ENCODE measurements at regions not wholly inside any gene's neighbourhood (a gene's known extent, or its start where the extent isn't known, plus 50 kb on each side); places are given as distances from the start of the nearest gene placed in this dataset.

- Histone ChIP-seq H3K4me3 (ENCODE audit: low read length) (no peak overlapping the region), H3K4me1 (ENCODE audit: insufficient read depth, low read length) (peaks cover 9% of the 10 kb centered on the region; the same call in 1 of the 2 replicates), H3K9me3 (ENCODE audit: insufficient read depth, low read depth, low read length) (no peaks in the 10 kb centered on the region), H3K36me3 (ENCODE audit: insufficient read depth, low read depth, low read length) (no peaks in the 10 kb centered on the region), H3K27ac (ENCODE audit: low read length) (no peak overlapping the region), H3K27me3 (ENCODE audit: insufficient read depth, low read length) (no peaks in the 10 kb centered on the region), H3K9ac (ENCODE audit: low read depth, low read length) (no peak overlapping the region)
Measured at GRCh38 chr10:117927332-117927731, 119.4 kb downstream of the RAB11FIP2 start.

DNA sequence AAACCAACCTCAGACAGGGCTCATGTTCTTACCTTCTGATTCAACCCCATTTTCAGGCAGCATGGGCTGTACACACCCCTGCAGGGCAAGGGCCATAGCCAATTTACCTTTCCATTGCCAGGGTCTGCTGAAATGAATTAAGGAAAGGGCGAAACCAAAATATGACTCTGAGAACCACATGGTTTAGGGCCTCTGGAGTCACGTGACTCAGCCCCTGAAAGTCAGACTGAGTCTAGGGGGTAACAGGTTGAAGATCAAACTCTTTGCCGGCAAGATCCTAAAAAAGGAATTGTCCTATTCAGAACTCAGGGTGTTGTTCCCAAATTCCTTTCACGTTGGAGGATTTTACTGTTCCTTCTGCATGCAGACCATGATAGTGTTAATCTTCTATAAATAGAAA is 118.9 kb downstream of the RAB11FIP2 start:
- H3K27me3 ChIP-seq (ENCODE audit: insufficient read depth, low read length), result no peaks in the 10 kb centered on the region
- no peak overlapping the region for H3K4me3 ChIP-seq (ENCODE audit: low read length)
- H3K36me3 ChIP-seq (ENCODE audit: insufficient read depth, low read depth, low read length), result no peaks in the 10 kb centered on the region
- peaks cover 9% of the 10 kb centered on the region; the same call in 1 of the 2 replicates for H3K4me1 ChIP-seq (ENCODE audit: insufficient read depth, low read length)
- H3K9ac ChIP-seq (ENCODE audit: low read depth, low read length), result no peak overlapping the region
- H3K27ac ChIP-seq (ENCODE audit: low read length), result no peak overlapping the region
- H3K9me3 ChIP-seq (ENCODE audit: insufficient read depth, low read depth, low read length), result no peaks in the 10 kb centered on the region

DNA sequence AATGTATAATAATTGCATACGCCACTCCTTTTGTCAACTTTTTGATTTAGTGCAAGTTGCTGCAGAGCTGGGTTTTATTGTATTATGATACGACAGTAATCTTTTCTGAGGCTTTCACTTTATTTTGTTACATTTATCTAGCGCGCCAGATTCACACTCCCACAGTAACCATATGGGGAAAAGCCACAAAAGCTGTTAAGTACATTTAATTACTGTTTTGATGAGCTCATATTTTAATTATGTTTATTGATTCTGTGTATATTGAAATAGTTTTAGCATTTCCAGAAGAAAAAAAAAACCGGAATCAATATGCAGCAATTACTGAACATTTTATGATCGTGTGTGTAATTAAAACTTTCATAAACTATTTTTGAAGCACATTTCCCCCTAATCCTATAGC is 118.5 kb downstream of the RAB11FIP2 start:
- Histone ChIP-seq H3K9ac (ENCODE audit: low read depth, low read length) (no peak overlapping the region), H3K9me3 (ENCODE audit: insufficient read depth, low read depth, low read length) (no peaks in the 10 kb centered on the region), H3K27ac (ENCODE audit: low read length) (no peak overlapping the region), H3K36me3 (ENCODE audit: insufficient read depth, low read depth, low read length) (no peaks in the 10 kb centered on the region), H3K4me3 (ENCODE audit: low read length) (no peak overlapping the region), H3K27me3 (ENCODE audit: insufficient read depth, low read length) (no peaks in the 10 kb centered on the region), H3K4me1 (ENCODE audit: insufficient read depth, low read length) (peaks cover 9% of the 10 kb centered on the region; the same call in 1 of the 2 replicates)

- Histone ChIP-seq H3K36me3 (ENCODE audit: insufficient read depth, low read depth, low read length) (no peaks in the 10 kb centered on the region), H3K9ac (ENCODE audit: low read depth, low read length) (no peak overlapping the region), H3K4me1 (ENCODE audit: insufficient read depth, low read length) (peaks cover 9% of the 10 kb centered on the region; the same call in 1 of the 2 replicates), H3K9me3 (ENCODE audit: insufficient read depth, low read depth, low read length) (no peaks in the 10 kb centered on the region), H3K27ac (ENCODE audit: low read length) (no peak overlapping the region), H3K4me3 (ENCODE audit: low read length) (peak overlapping the region; percentile 15; the same call in 1 of the 2 replicates), H3K27me3 (ENCODE audit: insufficient read depth, low read length) (no peaks in the 10 kb centered on the region)
Measured at GRCh38 chr10:117928741-117929140, 118.0 kb downstream of the RAB11FIP2 start.

GRCh38 chr10:117929327-117930067 is 117.2 kb downstream of the RAB11FIP2 start:
- H3K4me3 ChIP-seq (ENCODE audit: low read length), result peak overlapping the region; percentile 15; the same call in 1 of the 2 replicates
- H3K27ac ChIP-seq (ENCODE audit: low read length), result no peak overlapping the region
- H3K9ac ChIP-seq (ENCODE audit: low read depth, low read length), result no peak overlapping the region
- H3K36me3 ChIP-seq (ENCODE audit: insufficient read depth, low read depth, low read length), result no peaks in the 10 kb centered on the region
- no peaks in the 10 kb centered on the region for H3K9me3 ChIP-seq (ENCODE audit: insufficient read depth, low read depth, low read length)
- peaks cover 11% of the 10 kb centered on the region; the same call in 1 of the 2 replicates for H3K4me1 ChIP-seq (ENCODE audit: insufficient read depth, low read length)
- H3K27me3 ChIP-seq (ENCODE audit: insufficient read depth, low read length), result no peaks in the 10 kb centered on the region

DNA sequence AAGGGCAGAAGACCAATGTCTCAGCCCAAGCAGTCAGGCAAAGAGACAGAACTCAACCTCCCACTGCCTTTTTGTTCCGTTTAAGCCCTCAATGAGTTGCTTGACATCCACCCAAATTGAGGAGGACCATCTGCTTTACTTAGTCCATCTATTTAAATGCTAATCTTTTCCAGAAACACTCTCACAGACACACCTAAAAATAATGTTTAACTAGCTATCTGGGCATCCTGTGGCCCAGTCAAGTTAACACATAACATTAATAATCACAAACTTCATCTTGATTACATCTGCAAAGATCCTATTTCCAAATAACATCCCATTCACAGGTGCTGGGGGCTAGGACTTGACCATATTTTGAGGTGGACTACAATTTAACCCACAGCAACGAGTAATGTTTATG is 115.7 kb downstream of the RAB11FIP2 start:
- peaks cover 24% of the 10 kb centered on the region; the same call in 1 of the 2 replicates for H3K4me1 ChIP-seq (ENCODE audit: insufficient read depth, low read length)
- no peak overlapping the region for H3K9ac ChIP-seq (ENCODE audit: low read depth, low read length)
- H3K4me3 ChIP-seq (ENCODE audit: low read length), result no peak overlapping the region
- H3K27me3 ChIP-seq (ENCODE audit: insufficient read depth, low read length), result no peaks in the 10 kb centered on the region
- H3K27ac ChIP-seq (ENCODE audit: low read length), result no peak overlapping the region
- no peaks in the 10 kb centered on the region for H3K9me3 ChIP-seq (ENCODE audit: insufficient read depth, low read depth, low read length)
- H3K36me3 ChIP-seq (ENCODE audit: insufficient read depth, low read depth, low read length), result no peaks in the 10 kb centered on the region

GRCh38 chr10:117933036-117933435 is 113.7 kb downstream of the RAB11FIP2 start:
- H3K9ac ChIP-seq (ENCODE audit: low read depth, low read length), result no peak overlapping the region
- H3K36me3 ChIP-seq (ENCODE audit: insufficient read depth, low read depth, low read length), result no peaks in the 10 kb centered on the region

DNA sequence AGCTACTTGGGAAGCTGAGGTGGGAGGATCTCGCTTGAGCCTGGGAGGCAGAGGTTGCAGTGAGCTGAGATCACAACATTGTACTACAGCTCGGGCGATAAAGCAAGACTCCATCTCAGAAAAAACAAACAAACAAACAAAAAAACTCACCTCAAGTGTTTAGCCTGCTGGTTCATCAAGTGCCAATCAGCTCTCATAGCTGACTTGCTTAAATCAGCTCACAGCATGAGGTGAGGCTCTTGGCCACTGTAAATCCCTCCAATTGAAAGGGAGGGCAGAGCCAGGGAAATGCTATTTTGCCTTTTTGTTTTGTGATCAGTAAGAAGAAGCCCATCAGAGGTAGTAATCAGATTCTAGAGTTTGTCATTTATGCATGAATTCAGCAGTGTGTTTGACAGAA is 112.3 kb downstream of the RAB11FIP2 start:
- no peaks in the 10 kb centered on the region for H3K27me3 ChIP-seq (ENCODE audit: insufficient read depth, low read length)
- H3K36me3 ChIP-seq (ENCODE audit: insufficient read depth, low read depth, low read length), result no peaks in the 10 kb centered on the region
- no peak overlapping the region for H3K27ac ChIP-seq (ENCODE audit: low read length)
- H3K4me1 ChIP-seq (ENCODE audit: insufficient read depth, low read length), result peaks cover 18% of the 10 kb centered on the region; the same call in 1 of the 2 replicates
- H3K4me3 ChIP-seq (ENCODE audit: low read length), result no peak overlapping the region
- H3K9me3 ChIP-seq (ENCODE audit: insufficient read depth, low read depth, low read length), result no peaks in the 10 kb centered on the region
- H3K9ac ChIP-seq (ENCODE audit: low read depth, low read length), result no peak overlapping the region

More at GRCh38 chr10:117933036-117933435, 113.7 kb downstream of the RAB11FIP2 start:
- Histone ChIP-seq H3K27ac (ENCODE audit: low read length) (no peak overlapping the region), H3K4me1 (ENCODE audit: insufficient read depth, low read length) (peaks cover 24% of the 10 kb centered on the region; the same call in 1 of the 2 replicates), H3K4me3 (ENCODE audit: low read length) (no peak overlapping the region), H3K27me3 (ENCODE audit: insufficient read depth, low read length) (no peaks in the 10 kb centered on the region), H3K9me3 (ENCODE audit: insufficient read depth, low read depth, low read length) (no peaks in the 10 kb centered on the region)

DNA sequence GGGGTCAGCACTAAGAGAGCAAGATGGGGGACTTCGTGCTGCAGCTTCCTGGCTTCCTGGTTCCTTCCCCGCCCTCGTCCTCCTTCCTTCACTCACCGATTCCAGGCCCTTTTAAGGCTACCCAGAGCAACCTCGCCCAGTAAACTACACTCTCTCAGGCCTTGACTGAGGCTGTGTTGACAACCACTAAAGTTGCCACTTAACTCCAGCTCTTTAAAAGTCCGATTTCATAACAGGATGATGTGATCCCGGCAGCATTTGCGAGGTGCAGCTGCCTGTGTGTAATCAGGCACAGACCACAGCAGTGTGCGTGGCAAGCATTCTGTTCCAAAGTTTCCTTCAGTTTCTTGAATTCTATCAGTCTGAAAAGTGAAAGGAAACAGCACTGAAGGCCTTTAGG is 110.6 kb downstream of the RAB11FIP2 start:
- Histone ChIP-seq H3K27ac (ENCODE audit: low read length) (no peak overlapping the region), H3K4me1 (ENCODE audit: insufficient read depth, low read length) (peaks cover 15% of the 10 kb centered on the region; the same call in 1 of the 2 replicates), H3K9me3 (ENCODE audit: insufficient read depth, low read depth, low read length) (no peaks in the 10 kb centered on the region), H3K4me3 (ENCODE audit: low read length) (no peak overlapping the region), H3K27me3 (ENCODE audit: insufficient read depth, low read length) (no peaks in the 10 kb centered on the region), H3K36me3 (ENCODE audit: insufficient read depth, low read depth, low read length) (no peaks in the 10 kb centered on the region), H3K9ac (ENCODE audit: low read depth, low read length) (no peak overlapping the region)

DNA sequence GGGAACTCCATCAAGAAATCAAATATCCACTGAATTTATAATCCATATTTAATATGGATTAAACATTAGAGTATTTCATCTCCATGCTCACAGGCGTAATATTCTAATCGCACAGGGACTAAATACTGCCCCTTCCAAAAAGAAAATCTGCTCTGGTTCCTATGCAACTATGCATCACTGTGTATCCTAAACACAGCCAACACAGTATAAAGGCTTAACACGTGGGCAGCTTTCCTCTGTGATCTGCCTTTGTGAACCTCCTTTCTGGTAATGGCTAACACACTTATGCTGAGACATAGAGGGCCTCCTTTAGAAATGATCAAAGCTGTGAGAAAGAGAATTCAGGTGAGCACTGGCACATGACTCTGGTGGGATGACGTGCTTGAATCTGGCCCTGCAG is 110.2 kb downstream of the RAB11FIP2 start:
- no peaks in the 10 kb centered on the region for H3K36me3 ChIP-seq (ENCODE audit: insufficient read depth, low read depth, low read length)
- no peak overlapping the region for H3K4me3 ChIP-seq (ENCODE audit: low read length)
- H3K27ac ChIP-seq (ENCODE audit: low read length), result no peak overlapping the region
- H3K9ac ChIP-seq (ENCODE audit: low read depth, low read length), result no peak overlapping the region
- H3K9me3 ChIP-seq (ENCODE audit: insufficient read depth, low read depth, low read length), result no peaks in the 10 kb centered on the region
- H3K27me3 ChIP-seq (ENCODE audit: insufficient read depth, low read length), result no peaks in the 10 kb centered on the region
- peaks cover 15% of the 10 kb centered on the region; the same call in 1 of the 2 replicates for H3K4me1 ChIP-seq (ENCODE audit: insufficient read depth, low read length)

GRCh38 chr10:117936976-117937375 is 109.8 kb downstream of the RAB11FIP2 start:
- Histone ChIP-seq H3K36me3 (ENCODE audit: insufficient read depth, low read depth, low read length) (no peaks in the 10 kb centered on the region), H3K9me3 (ENCODE audit: insufficient read depth, low read depth, low read length) (no peaks in the 10 kb centered on the region), H3K9ac (ENCODE audit: low read depth, low read length) (no peak overlapping the region), H3K27me3 (ENCODE audit: insufficient read depth, low read length) (no peaks in the 10 kb centered on the region), H3K27ac (ENCODE audit: low read length) (no peak overlapping the region), H3K4me1 (ENCODE audit: insufficient read depth, low read length) (peaks cover 15% of the 10 kb centered on the region; the same call in 1 of the 2 replicates), H3K4me3 (ENCODE audit: low read length) (no peak overlapping the region)

DNA sequence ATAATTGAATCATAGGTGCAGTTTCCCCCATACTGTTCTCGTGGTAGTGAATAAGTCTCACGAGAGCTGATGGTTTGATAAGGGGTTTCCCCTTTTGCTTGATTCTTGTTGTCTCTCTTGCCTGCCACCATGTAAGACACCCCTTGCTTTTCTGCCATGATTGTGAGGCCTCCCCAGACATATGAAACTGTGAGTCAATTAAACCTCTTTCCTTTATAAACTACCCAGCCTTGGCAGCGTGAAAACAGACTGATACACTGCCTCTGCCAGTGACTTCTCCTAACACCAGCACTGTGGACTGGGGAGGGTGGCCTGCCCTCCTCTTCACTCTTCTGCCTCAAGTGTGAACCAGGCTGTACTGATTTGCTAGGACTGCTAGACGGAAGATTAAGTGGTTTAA is 108.6 kb downstream of the RAB11FIP2 start:
- H3K36me3 ChIP-seq (ENCODE audit: insufficient read depth, low read depth, low read length), result no peaks in the 10 kb centered on the region
- H3K4me1 ChIP-seq (ENCODE audit: insufficient read depth, low read length), result peaks cover 15% of the 10 kb centered on the region; the same call in 1 of the 2 replicates
- H3K4me3 ChIP-seq (ENCODE audit: low read length), result no peak overlapping the region
- H3K27ac ChIP-seq (ENCODE audit: low read length), result no peak overlapping the region
- H3K9ac ChIP-seq (ENCODE audit: low read depth, low read length), result no peak overlapping the region
- no peaks in the 10 kb centered on the region for H3K27me3 ChIP-seq (ENCODE audit: insufficient read depth, low read length)
- H3K9me3 ChIP-seq (ENCODE audit: insufficient read depth, low read depth, low read length), result no peaks in the 10 kb centered on the region

Data from iPS-20b (cell line).